ENCODE measurements at regions not wholly inside any gene's neighbourhood (a gene's known extent, or its start where the extent isn't known, plus 50 kb on each side); places are given as distances from the start of the nearest gene placed in this dataset.
A peak's percentile ranks its signal among the peaks of the same experiment; 100 is the strongest.

DNA sequence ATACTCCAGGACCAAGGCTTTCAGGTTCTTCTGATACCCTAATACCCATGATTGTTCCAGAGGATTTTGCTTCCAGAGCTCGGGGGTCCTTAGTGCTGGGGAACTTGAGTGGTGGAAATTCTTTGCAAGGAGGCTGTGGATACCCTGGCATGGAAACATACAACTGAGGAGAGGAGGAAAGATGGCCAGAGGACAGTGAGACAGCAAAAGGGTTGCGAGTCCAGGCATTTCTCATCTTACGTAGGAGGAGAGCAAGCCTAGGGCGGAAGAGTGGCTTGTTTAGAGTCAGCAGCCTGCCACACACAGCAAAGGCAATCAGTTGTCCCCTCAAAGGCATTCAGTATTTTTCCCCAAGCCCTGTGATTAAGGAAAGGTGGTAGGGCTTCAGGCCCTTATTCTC, 73.5 kb downstream of the ADM start:
- DNase-seq (ENCODE audit: low read depth, low spot score): no peak
- no peak for ATAC-seq
- H3K4me1 ChIP-seq (ENCODE audit: control insufficient read depth, insufficient read depth, low read length): no peaks in the 10 kb centered on the region
- H3K36me3 ChIP-seq (ENCODE audit: control insufficient read depth, insufficient read depth, low read length): no peaks in the 10 kb centered on the region
- H3K9me3 ChIP-seq (ENCODE audit: control insufficient read depth, insufficient read depth, low read depth, low read length): no peaks in the 10 kb centered on the region
- intact Hi-C loops (cut with micrococcal nuclease; ENCODE audit: unreplicated experiment) (no loop called here), in situ Hi-C loops (cut with HindIII; ENCODE audit: low pct_unique_long_range_greater_than_20kb, low sequenced_read_pairs) (no loop called here)
- BruUV-seq (replicated peaks): no TSS peak
- TF ChIP-seq, protein P1, sequence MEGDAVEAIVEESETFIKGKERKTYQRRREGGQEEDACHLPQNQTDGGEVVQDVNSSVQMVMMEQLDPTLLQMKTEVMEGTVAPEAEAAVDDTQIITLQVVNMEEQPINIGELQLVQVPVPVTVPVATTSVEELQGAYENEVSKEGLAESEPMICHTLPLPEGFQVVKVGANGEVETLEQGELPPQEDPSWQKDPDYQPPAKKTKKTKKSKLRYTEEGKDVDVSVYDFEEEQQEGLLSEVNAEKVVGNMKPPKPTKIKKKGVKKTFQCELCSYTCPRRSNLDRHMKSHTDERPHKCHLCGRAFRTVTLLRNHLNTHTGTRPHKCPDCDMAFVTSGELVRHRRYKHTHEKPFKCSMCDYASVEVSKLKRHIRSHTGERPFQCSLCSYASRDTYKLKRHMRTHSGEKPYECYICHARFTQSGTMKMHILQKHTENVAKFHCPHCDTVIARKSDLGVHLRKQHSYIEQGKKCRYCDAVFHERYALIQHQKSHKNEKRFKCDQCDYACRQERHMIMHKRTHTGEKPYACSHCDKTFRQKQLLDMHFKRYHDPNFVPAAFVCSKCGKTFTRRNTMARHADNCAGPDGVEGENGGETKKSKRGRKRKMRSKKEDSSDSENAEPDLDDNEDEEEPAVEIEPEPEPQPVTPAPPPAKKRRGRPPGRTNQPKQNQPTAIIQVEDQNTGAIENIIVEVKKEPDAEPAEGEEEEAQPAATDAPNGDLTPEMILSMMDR (IDR thresholded peaks at IDR 0.05): no peak
- no peak for TF ChIP-seq POLR2AphosphoS5 (IDR thresholded peaks at IDR 0.05; ENCODE audit: low read depth, low read length)
- TF ChIP-seq SIN3A (IDR thresholded peaks at IDR 0.05; ENCODE audit: borderline replicate concordance, insufficient read depth, low read depth, low read length): no peak
- TF ChIP-seq TCF7L2 (IDR thresholded peaks at IDR 0.05; ENCODE audit: low read depth, low read length): no peak
- TF ChIP-seq, protein P2, sequence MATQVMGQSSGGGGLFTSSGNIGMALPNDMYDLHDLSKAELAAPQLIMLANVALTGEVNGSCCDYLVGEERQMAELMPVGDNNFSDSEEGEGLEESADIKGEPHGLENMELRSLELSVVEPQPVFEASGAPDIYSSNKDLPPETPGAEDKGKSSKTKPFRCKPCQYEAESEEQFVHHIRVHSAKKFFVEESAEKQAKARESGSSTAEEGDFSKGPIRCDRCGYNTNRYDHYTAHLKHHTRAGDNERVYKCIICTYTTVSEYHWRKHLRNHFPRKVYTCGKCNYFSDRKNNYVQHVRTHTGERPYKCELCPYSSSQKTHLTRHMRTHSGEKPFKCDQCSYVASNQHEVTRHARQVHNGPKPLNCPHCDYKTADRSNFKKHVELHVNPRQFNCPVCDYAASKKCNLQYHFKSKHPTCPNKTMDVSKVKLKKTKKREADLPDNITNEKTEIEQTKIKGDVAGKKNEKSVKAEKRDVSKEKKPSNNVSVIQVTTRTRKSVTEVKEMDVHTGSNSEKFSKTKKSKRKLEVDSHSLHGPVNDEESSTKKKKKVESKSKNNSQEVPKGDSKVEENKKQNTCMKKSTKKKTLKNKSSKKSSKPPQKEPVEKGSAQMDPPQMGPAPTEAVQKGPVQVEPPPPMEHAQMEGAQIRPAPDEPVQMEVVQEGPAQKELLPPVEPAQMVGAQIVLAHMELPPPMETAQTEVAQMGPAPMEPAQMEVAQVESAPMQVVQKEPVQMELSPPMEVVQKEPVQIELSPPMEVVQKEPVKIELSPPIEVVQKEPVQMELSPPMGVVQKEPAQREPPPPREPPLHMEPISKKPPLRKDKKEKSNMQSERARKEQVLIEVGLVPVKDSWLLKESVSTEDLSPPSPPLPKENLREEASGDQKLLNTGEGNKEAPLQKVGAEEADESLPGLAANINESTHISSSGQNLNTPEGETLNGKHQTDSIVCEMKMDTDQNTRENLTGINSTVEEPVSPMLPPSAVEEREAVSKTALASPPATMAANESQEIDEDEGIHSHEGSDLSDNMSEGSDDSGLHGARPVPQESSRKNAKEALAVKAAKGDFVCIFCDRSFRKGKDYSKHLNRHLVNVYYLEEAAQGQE (IDR thresholded peaks at IDR 0.05; ENCODE audit: insufficient read depth in 1 of 2, low read depth in 2 of 2, low read length in 1 of 2): no peak
- H3K27ac ChIP-seq (ENCODE audit: low read length): no peak overlapping the region
- CTCF ChIA-PET: no interaction called here
- no peaks in the 10 kb centered on the region; the same call in 1 of the 2 replicates for H3K27me3 ChIP-seq (ENCODE audit: control insufficient read depth, insufficient read depth, low read length)
- POLR2A ChIA-PET: no interaction called here
- no peak overlapping the region for H3K4me3 ChIP-seq (ENCODE audit: low read depth in 2 of 2, low read length in 2 of 2)

DNA sequence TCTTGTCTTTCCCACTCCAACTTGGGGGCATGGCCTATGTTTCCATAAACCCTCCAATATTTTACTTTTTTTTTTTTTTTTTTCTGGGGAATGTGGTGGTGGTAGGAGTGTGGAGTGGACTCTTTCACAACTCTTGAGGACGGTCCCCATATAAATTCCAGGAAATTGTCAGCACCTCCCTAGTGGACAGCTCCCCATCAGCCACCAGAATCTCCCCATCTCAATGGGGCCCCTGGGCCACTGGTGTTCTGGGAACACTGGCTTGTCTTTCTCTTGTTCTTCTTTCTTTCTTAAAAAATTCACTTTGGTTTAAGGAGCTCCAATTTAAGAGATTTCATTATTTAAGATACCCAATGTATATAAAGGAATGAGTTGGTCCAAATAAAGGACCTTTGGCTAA, 74.1 kb downstream of the ADM start:
- TF ChIP-seq POLR2AphosphoS5 (IDR thresholded peaks at IDR 0.05; ENCODE audit: low read depth, low read length): no peak
- no peak for TF ChIP-seq SIN3A (IDR thresholded peaks at IDR 0.05; ENCODE audit: borderline replicate concordance, insufficient read depth, low read depth, low read length)
- TF ChIP-seq, protein P2 (IDR thresholded peaks at IDR 0.05; ENCODE audit: insufficient read depth in 1 of 2, low read depth in 2 of 2, low read length in 1 of 2): peak; percentile 84 to 93
- Histone ChIP-seq H3K36me3 (ENCODE audit: control insufficient read depth, insufficient read depth, low read length) (no peaks in the 10 kb centered on the region), H3K4me3 (ENCODE audit: low read depth in 2 of 2, low read length in 2 of 2) (no peak overlapping the region), H3K27ac (ENCODE audit: low read length) (no peak overlapping the region), H3K9me3 (ENCODE audit: control insufficient read depth, insufficient read depth, low read depth, low read length) (no peaks in the 10 kb centered on the region), H3K4me1 (ENCODE audit: control insufficient read depth, insufficient read depth, low read length) (no peaks in the 10 kb centered on the region), H3K27me3 (ENCODE audit: control insufficient read depth, insufficient read depth, low read length) (no peaks in the 10 kb centered on the region; the same call in 1 of the 2 replicates)
- CTCF ChIA-PET: no interaction called here
- in situ Hi-C loops (cut with HindIII; ENCODE audit: low pct_unique_long_range_greater_than_20kb, low sequenced_read_pairs) (no loop called here), intact Hi-C loops (cut with micrococcal nuclease; ENCODE audit: unreplicated experiment) (no loop called here)
- DNase-seq (ENCODE audit: low read depth, low spot score): no peak
- ATAC-seq: no peak
- no TSS peak for BruUV-seq (replicated peaks)
- POLR2A ChIA-PET: no interaction called here
